Upper lobe of left lung (tissue), 4 donors: ENCODE measurements at regions not wholly inside any gene's neighbourhood (a gene's known extent, or its start where the extent isn't known, plus 50 kb on each side); places are given as distances from the start of the nearest gene placed in this dataset.

Experiments used
- CTCF ChIP-seq, 6 experiments: fragments of 450-650 bp in 4 of 6; fragments of 200-600 bp in 2 of 6; sonication (generic) in 2 of 6; IDR thresholded peaks; one replicate each; pipeline ENCODE4 v1.5.1; 2016 to 2019; ENCODE audit warnings: antibody characterized with exemption in 6 of 6
- EP300 ChIP-seq, 4 donors: sonication (generic); formaldehyde crosslinking; IDR thresholded peaks; one replicate each; pipeline ENCODE4 v1.5.1; 2017; ENCODE audit warnings: antibody characterized with exemption in 4 of 4, control low read depth in 2 of 4
- POLR2A ChIP-seq, 4 donors: fragments of 450-650 bp; IDR thresholded peaks; one replicate each; pipeline ENCODE4 v1.5.1; 2016 to 2017; ENCODE audit warnings: antibody characterized with exemption in 4 of 4, mild to moderate bottlenecking in 2 of 4
- POLR2AphosphoS5 ChIP-seq, 2 donors: sonication (generic); formaldehyde crosslinking; IDR thresholded peaks; one replicate each; pipeline ENCODE4 v1.5.1; 2017; ENCODE audit warnings: antibody characterized with exemption in 2 of 2

DNA sequence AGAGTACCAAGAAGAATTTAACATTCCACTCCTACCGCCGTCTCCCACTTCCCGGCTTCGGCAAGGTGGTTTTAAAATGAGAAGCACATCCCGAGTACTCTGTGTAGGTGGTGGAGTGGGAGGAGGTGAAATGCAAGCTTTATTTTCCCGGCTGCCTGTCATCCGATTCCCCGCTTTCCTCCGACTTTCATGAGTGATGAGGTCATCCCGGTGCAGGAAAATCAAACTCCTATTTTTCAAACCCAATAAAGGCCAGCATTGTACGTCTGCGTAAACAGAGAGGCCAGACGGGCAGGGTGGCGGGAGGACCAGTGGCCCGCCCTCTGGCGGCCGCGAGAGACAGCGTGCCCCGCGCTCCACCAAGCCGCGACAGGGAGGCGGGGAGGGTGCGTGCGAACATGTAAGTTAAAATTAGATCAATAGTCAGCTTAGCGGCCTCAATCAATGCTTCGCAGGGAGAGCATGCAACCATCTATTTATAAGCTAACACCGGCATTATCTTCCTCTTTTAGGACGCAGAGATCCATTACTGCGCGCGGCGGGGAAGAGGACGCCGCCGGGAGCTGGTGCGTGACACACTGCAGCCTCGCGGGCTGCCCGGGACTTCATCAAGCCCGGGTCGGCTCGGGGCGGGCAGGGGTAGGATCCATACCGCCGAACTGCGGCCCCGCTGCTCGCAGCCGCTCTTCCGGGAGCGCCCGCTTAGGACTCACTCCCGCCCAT lies 163.3 kb downstream of the CD47 start:
- TF ChIP-seq CTCF (IDR thresholded peaks at IDR 0.05) (peak; percentile 83 to 90 (median 86)), POLR2AphosphoS5 (IDR thresholded peaks at IDR 0.05) (no peak), EP300 (IDR thresholded peaks at IDR 0.05) (no peak), POLR2A (IDR thresholded peaks at IDR 0.05) (no peak)
